Uterus (tissue), 3 donors: ENCODE measurements at regions not wholly inside any gene's neighbourhood (a gene's known extent, or its start where the extent isn't known, plus 50 kb on each side); places are given as distances from the start of the nearest gene placed in this dataset.

Source experiments
- DNase-seq, 2 donors: peaks; one replicate each; pipeline ENCODE4 v3.0.0-alpha.2; 2019 to 2020
- H3K27ac ChIP-seq, 2 donors: fragments of 200-600 bp; sonication (generic); 1 replicate in 1 of 2; 2 replicates in 1 of 2; pipeline ENCODE4 v1.5.1; 2016 to 2018
- H3K27me3 ChIP-seq, 2 donors: fragments of 200-600 bp; sonication (generic); one replicate each; pipeline ENCODE4 v1.5.1; 2018 to 2019; ENCODE audit warnings: control low read depth in 1 of 2
- H3K36me3 ChIP-seq, 2 donors: fragments of 200-600 bp; sonication (generic); one replicate each; pipeline ENCODE4 v1.5.1; 2019; ENCODE audit warnings: control low read depth in 1 of 2
- H3K4me1 ChIP-seq, 2 donors: fragments of 200-600 bp; sonication (generic); one replicate each; pipeline ENCODE4 v1.5.1; 2018 to 2019; ENCODE audit warnings: control low read depth in 1 of 2
- H3K4me3 ChIP-seq, 2 donors: fragments of 200-600 bp; sonication (generic); 1 replicate in 1 of 2; 2 replicates in 1 of 2; pipeline ENCODE4 v1.5.1; 2018 to 2019; ENCODE audit warnings: mild to moderate bottlenecking in 1 of 2
- H3K9me3 ChIP-seq, 2 donors: fragments of 200-600 bp; sonication (generic); one replicate each; pipeline ENCODE4 v1.5.1; 2019; ENCODE audit warnings: control low read depth in 1 of 2
- CTCF ChIP-seq, 4 experiments: fragments of 200-600 bp in 2 of 4; fragments of 450-650 bp in 2 of 4; sonication (generic) in 2 of 4; IDR thresholded peaks; one replicate each; pipeline ENCODE4 v1.5.1; 2016 to 2019; ENCODE audit warnings: antibody characterized with exemption in 4 of 4, mild to moderate bottlenecking in 2 of 4, moderate library complexity in 1 of 4
- POLR2A ChIP-seq, 2 donors: fragments of 450-650 bp; IDR thresholded peaks; one replicate each; pipeline ENCODE4 v1.6.1; 2016; ENCODE audit warnings: antibody characterized with exemption in 2 of 2, mild to moderate bottlenecking in 1 of 2, moderate library complexity in 1 of 2
- intact Hi-C: fragments of 100-400 bp; cut with DNase I; formaldehyde crosslinking; loops from one replicate; pipeline ENCODE4 v1.15.1; 2023; ENCODE audit warnings: low total_unique reads
- donor health status: DM: yes; HTN: yes; CAD: no.

GRCh38 chr14:98408024-98408555, 863.9 kb downstream of the BCL11B start:
- H3K27me3 ChIP-seq: no peaks in the 10 kb centered on the region
- H3K36me3 ChIP-seq: no peaks in the 10 kb centered on the region
- intact Hi-C loops: no loop called here
- TF ChIP-seq CTCF (IDR thresholded peaks at IDR 0.05) (no peak), POLR2A (IDR thresholded peaks at IDR 0.05) (no peak)
- no peak overlapping the region for H3K4me3 ChIP-seq
- no peaks in the 10 kb centered on the region for H3K9me3 ChIP-seq
- H3K27ac ChIP-seq: no peak overlapping the region
- no peak for DNase-seq
- no peaks in the 10 kb centered on the region for H3K4me1 ChIP-seq

GRCh38 chr14:98408713-98409112, 863.3 kb downstream of the BCL11B start:
- H3K27me3 ChIP-seq: no peaks in the 10 kb centered on the region
- H3K27ac ChIP-seq: no peak overlapping the region
- H3K4me3 ChIP-seq: no peak overlapping the region
- H3K9me3 ChIP-seq: no peaks in the 10 kb centered on the region
- intact Hi-C loops: no loop called here
- TF ChIP-seq POLR2A (IDR thresholded peaks at IDR 0.05) (no peak), CTCF (IDR thresholded peaks at IDR 0.05) (no peak)
- no peaks in the 10 kb centered on the region for H3K36me3 ChIP-seq
- no peaks in the 10 kb centered on the region for H3K4me1 ChIP-seq
- DNase-seq: no peak

GRCh38 chr14:98411154-98411553, 860.8 kb downstream of the BCL11B start:
- intact Hi-C loops: no loop called here

GRCh38 chr14:98412431-98412830, 859.6 kb downstream of the BCL11B start:
- TF ChIP-seq POLR2A (IDR thresholded peaks at IDR 0.05) (no peak), CTCF (IDR thresholded peaks at IDR 0.05) (no peak)
- intact Hi-C loops: no loop called here
- Histone ChIP-seq H3K4me1 (no peaks in the 10 kb centered on the region), H3K27me3 (no peaks in the 10 kb centered on the region), H3K9me3 (no peaks in the 10 kb centered on the region), H3K36me3 (no peaks in the 10 kb centered on the region), H3K4me3 (no peak overlapping the region), H3K27ac (no peak overlapping the region)
- no peak for DNase-seq

More at GRCh38 chr14:98411154-98411553, 860.8 kb downstream of the BCL11B start:
- no peaks in the 10 kb centered on the region for H3K4me1 ChIP-seq
- no peak for TF ChIP-seq CTCF (IDR thresholded peaks at IDR 0.05)
- no peak for TF ChIP-seq POLR2A (IDR thresholded peaks at IDR 0.05)
- H3K27ac ChIP-seq: no peak overlapping the region
- no peak overlapping the region for H3K4me3 ChIP-seq
- H3K27me3 ChIP-seq: no peaks in the 10 kb centered on the region
- no peaks in the 10 kb centered on the region for H3K36me3 ChIP-seq
- no peak for DNase-seq
- no peaks in the 10 kb centered on the region for H3K9me3 ChIP-seq

- H3K27me3 ChIP-seq: no peaks in the 10 kb centered on the region
- no peak overlapping the region for H3K4me3 ChIP-seq
- no peak for DNase-seq
- H3K9me3 ChIP-seq: no peaks in the 10 kb centered on the region
- no peaks in the 10 kb centered on the region for H3K4me1 ChIP-seq
- no peak overlapping the region for H3K27ac ChIP-seq
- TF ChIP-seq CTCF (IDR thresholded peaks at IDR 0.05): no peak
- no peak for TF ChIP-seq POLR2A (IDR thresholded peaks at IDR 0.05)
- no peaks in the 10 kb centered on the region for H3K36me3 ChIP-seq
- intact Hi-C loops: no loop called here
These were observed 856.2 kb downstream of the BCL11B start for GRCh38 chr14:98415766-98416165.
